DND-41 (cell line): ENCODE measurements at regions not wholly inside any gene's neighbourhood (a gene's known extent, or its start where the extent isn't known, plus 50 kb on each side); places are given as distances from the start of the nearest gene placed in this dataset.

Experiments
- CTCF ChIP-seq: IDR thresholded peaks from 2 replicates; pipeline ENCODE4 v1.5.1; 2012; ENCODE audit warnings: borderline replicate concordance, low read length, moderate library complexity, mild to moderate bottlenecking; ENCODE audit not compliant: poor library complexity, severe bottlenecking; ENCODE audit errors: extremely low read depth
- EZH2 ChIP-seq: IDR thresholded peaks from 3 replicates; pipeline ENCODE4 v1.6.1; 2012; ENCODE audit warnings: borderline replicate concordance, low read depth, mild to moderate bottlenecking, moderate library complexity, low read length, inconsistent platforms; ENCODE audit not compliant: severe bottlenecking

GRCh38 chr22:22042009-22042408 is 59.4 kb upstream of the TOP3B start:
- no peak for TF ChIP-seq CTCF
- TF ChIP-seq EZH2 = no peak
